Non-pigmented ciliary epithelial cell (primary cell): ENCODE measurements at regions not wholly inside any gene's neighbourhood (a gene's known extent, or its start where the extent isn't known, plus 50 kb on each side); places are given as distances from the start of the nearest gene placed in this dataset.

Experiments used
- DNase-seq: peaks from one replicate; pipeline ENCODE4 v3.0.0-alpha.2; 2010; ENCODE audit warnings: low read depth

DNA sequence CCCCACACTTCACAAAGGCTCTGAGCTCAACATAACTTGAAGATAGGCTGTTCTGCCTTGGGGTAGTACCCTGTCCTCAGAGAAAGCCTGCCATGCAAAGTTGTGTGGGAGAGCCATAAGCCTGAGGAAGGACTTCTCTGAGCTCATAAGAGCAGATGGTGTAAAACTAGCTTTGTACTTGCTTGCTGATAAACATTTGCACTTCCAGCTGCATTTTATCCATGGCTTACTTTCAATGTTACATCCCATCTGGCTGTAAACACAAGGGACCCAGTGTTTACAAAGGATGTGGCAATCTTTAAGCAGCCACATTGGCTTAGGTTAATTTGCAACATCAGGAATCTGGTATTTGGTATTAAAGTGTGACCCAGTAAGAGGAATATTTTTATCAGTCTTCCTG is 258.1 kb downstream of the IPO8 start:
- DNase-seq, result no peak

DNA sequence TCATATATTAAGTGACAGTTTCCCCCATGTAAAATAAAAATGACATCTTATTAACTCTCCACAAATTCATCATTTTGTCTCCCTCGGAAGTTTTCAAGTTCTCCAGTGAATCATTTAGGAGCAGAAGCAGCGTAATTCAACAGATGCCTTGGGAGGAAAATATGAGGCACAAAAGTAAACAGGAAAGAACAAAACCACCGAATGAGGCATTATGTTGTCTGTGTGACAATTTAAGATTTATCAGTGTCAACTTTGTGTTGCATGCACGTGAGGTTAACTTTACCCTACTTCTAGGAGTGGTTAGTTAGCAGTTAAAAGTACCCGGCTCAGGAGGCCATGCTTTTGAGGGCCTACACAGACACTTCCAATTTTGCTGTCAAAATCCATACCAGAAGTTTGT is 258.6 kb downstream of the IPO8 start:
- no peak for DNase-seq

DNA sequence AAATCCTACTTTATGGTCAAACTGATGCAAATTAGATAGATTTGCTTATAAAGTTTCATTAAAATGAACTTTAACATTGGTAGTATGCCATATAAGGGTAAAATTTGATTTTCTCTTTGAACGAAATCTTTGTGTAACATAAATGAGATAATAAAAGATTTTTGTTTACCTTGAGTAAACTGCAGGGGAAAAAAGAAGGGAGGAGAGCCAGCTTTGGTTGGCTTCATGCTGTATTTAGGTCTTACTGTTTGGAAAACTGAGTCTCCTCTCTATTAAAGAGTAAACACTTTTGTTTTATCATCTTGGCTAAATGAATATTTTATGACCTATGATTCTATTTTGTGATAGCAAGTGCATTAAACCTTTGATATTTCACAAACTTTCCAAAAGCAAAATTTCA is 267.6 kb downstream of the IPO8 start:
- no peak for DNase-seq

DNA sequence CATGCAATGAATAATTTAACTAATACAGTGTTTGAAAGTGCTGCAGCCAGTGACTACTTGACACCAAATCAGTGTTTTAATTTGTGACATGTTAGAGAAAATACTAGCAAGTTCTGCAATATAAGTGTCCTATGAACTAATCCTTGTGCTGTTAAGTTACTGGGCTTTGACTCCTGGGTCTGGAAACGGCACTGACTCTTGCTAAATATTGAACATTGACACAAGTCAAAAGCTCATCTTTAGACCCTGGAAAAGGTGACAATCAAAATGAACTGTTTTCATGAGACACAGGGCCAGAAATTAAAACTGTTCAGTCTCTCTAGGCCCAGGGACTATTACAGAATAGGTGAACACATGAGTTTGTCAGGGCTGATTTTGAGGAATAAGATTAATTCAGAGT is 268.1 kb downstream of the IPO8 start:
- DNase-seq, result no peak

DNA sequence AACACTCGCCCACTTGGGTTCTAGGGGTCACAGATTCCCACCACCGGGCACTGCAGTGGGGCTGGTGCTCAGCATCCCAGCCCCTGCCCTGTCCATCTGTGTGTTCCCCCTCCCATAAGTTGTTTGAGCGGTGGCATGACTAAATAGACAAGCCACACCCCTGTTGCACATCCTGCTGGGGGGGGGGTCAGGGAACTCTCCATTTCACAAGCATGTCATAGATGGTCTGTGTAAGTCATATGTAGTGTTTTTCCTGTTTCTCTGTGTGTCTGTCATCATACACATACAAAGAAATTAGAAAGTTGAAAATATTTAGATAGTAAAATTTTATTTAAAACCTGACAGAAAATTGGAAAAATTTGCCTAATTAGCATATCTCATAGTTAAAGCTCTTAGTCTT is 270.2 kb downstream of the IPO8 start:
- DNase-seq, result no peak

DNA sequence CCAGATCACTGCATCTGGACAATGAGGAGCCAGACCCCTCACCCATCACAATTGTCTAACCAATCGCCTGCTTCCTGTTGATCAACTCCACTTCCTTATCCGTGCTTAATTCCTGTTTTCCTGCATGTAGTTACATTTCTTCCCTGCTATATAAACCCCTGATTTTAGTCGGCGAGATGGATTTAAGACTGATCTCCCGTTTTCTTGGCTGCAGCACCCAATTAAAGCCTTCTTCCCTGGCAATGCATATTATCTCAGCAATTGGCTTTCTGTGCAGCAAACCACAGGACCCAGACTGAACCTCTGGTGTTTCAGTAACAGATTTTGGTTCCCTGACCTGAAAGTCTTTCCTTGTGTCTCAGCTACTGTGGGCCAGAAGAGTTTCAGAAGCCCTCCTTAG is 272.3 kb downstream of the IPO8 start:
- no peak for DNase-seq

DNA sequence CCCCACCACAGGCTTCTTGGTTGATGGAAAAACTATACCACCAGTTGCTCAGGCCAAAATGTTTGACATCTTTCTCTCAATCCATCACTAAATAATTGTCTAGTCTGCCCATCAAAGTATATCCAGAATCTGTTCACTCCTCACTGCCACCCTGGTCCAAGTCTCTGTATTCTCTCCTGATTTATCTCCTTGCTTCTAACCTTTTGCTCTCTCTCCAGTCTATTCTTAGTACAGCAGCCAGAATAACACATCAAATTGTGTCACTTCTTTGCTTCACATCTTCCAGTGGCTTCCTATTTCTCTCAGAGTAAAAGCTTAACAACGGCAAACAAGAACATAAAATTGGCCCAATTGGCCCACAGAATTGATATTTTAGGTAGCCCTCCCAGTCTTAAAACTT is 272.8 kb downstream of the IPO8 start:
- DNase-seq, result no peak

DNA sequence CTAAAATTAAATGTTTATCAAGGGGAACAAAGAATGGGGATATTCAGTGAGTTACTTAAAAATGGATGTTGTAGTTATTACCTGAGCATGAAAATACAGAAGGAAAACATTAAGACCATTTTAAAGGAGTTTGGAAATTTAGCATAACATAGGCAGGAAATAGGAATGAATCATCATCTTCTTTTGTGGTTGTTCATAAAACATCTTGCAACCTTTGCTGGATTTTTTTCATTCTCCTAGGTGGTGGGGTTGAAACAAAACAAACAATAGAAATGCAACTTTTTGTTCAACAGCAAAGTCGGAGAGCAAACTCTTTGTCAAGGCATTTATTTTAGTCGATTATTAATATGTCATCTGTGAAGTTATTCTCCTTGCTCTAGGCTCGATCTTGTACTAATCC is 275.1 kb downstream of the IPO8 start:
- DNase-seq, result peak; percentile 22

DNA sequence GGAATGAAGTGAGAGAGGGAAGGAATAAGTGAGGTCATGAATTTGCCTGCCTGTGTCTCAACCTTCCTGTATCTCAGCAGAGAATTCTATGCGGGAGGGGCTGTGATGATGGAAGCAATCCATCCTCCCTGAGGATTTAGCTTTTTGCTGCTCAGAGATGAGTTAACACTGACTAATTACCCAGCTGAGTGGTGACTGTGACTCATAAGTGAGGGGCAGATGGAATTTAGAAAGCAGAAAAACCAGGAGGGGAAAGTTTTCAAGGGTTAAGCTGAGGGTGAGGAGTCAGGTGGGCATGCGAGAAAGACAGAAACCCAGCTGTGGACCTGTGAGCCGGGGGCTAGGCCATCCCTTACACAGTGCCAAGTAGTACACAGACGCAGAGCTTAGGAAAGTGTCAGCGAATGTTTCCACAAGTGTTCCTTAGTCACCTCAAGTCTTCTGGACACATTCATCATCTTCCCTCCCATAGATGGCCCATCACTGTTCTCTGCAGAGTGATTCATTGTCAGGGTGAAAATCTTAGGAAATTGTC is 277.9 kb downstream of the IPO8 start:
- DNase-seq, result peak; percentile 86

DNA sequence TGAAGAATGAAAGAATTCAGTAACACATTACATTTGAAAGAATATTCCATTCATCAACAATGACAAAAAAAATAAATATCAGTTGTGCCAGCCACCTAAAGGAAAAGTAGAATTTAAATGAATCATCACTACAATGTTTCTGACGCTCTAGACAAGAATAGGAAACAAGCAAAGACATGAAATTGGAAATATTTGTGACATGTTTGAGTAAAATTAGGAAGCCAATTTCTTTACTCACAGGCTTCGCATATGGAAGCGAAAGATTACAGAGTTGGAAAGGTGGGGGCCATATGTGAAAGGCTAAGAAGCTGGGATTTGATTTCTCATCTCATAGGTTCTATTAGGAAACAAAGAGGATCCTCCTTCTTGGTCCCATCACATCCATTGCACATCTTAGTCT is 279.0 kb downstream of the IPO8 start:
- no peak for DNase-seq

DNA sequence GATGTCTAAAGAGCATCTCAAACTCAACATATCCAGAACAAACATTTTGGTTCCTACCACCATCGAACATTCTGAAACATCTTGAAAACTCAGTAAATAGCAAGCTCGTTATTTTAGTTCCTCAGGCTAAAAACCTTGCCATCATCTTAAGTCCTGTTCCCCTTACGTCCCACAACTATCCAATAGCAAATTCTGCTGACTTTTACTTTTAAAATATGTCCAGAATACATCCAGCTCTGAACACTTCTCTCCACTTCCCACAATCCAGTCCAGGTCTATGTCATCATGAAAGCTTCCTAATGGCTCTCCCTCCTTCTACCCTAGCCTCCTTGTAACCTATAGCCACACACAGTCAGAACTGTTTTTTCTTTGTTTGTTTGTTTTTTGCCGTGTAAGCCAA is 279.9 kb downstream of the IPO8 start:
- no peak for DNase-seq

DNA sequence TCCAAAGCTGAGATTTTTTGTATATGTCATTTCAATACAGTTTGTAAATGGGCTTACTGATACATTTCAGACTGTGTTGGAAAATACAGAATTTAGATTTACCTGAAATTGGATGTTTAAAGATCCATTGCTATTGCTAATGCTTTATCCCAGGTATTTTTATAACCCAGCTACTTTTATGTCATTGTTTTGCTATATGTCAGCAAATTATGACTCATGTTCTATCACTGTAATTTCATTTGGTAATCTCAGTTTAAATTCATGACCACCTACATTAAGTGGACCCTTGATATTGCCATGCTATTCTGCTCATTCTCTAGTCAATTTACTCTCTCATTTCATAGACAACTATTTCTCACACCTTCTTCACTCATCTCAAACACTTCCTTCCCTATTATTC is 281.2 kb downstream of the IPO8 start:
- DNase-seq, result no peak

DNA sequence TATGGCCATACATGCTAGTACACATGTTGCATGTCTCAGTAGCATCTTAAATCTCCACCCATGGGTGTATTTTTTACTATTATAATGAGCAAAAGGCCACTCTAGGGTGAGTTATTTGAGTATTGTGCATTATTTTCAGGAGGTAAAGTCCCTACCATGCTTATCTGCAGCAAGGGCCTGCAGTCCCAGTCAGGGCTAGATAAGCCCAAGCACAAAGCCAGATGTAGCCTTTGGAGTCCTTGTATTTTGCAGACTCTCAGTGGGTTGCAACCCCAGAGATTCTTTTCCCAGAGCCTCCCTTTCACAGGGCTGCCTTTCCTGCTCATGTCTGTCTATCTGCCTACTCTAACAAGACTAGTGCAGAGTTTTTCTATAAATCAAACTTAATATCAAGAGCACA is 295.3 kb downstream of the IPO8 start:
- no peak for DNase-seq

DNA sequence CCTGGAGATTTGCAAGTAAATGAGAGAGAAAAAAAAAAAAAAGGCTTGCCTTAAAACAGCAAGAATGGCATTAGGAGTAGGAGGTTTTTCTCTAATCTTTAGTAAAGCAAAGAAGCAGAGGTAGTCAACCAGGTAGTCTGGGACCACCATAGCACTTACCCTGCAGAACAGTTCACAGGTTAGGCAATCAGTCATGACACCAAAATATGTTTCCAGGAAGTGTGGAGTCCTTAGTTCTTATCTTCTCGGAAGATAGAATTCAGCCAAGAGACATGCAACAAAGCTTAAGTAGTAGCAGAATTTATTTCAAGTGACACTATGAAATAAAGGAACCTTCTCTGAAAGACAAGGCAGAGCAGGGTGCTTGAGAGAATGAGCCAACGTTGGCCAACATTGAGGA is 295.8 kb downstream of the IPO8 start:
- DNase-seq, result no peak

DNA sequence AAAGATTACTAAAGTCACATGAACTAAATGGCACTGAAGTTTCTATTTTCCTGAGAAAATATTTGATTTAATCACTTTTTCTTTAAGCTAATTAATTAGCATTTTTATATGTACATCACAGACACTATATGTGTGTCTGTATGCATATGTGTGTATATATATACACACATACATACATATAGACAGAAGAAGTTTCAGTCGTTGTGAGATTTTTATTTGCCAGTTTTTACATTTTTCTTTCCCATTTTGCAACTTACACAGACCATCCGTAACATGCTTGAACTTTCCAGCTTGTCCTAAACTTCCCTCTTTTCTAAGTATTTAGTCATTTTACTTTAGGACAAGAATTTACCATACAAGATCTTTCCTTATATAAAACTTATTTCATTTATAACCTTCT is 299.1 kb downstream of the IPO8 start:
- DNase-seq, result no peak

DNA sequence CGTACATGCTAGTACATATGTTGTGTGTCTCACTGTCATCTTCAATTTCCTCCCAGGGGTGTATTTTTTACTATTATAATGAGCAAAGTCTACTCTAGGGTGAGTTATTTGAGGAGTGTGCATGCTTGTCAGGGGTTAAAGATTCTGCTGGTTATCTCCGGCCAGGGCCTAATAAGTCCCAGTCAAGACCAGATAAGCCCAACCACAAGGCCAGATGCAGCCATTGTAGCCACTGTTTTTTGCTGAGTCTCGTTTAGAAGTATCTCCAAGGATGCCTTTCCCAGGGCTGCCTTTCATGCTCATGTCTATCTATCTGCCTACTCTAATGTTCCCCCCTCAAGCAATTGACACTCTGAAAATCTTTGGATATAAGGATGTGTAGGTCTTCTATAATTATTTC is 300.5 kb downstream of the IPO8 start:
- no peak for DNase-seq

DNA sequence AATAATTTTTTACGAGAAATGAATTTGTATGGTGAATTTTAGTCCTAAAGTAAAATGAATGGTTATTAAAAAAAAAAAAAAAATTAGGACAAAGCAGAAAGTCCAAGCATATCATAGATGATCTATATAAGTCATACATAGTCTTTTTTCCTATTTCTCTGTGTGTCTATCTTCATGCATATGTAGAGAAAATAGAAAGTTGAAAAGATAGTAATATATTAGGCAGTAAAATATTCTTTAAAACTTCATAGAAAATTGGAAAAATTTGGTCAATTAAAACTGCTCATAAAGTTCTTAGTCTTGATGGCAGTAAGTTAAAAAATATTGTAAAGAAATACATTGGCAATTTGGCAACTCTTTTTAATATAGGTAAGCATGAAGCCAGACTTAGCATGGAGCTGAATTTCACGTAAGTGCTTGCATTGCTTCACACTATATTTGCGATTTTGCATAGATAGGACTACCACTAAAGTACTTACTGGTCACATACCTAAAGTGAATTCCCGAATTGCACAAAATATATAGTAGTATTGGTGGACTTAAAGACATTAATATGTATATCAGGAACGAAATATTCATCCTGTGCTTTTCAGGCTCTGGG is 303.8 kb downstream of the IPO8 start:
- DNase-seq, result no peak

DNA sequence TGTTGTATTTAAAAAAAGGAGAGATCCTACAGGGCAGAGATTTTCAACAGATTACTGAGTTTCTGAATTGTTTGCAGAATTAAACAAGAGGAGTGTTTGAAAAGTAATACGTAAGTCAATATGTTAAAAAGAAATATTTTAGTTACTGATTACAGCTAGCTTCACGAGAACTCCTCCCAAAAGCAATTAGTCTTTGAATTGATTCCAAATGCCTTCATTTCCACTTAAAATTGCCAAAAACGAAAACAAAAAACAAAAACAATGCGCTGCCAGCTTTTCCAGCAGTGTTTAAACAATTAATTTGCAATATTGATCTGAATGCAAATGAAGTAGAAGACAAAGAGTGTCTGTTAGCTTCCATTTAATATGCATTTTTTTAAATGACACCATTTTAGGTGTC is 310.0 kb downstream of the IPO8 start:
- no peak for DNase-seq

DNA sequence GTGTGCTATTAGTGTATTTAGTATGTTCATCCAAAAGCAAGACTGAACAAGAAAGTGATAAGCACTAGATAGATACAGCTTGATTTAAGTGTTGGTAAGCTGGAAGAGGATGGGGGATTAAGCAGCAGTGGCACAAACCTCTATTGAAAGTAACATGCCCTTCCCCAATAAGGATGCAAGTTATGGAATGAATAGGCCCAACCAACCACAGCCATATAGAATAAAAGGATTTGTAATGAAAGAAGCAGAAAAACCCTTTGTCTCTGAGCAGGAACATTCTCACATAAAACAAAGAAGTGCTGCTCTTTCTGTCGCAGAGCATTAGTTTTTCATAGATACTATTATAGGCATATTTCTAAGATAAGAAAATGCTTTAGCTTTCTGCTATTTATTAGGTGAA is 310.7 kb downstream of the IPO8 start:
- DNase-seq, result no peak

DNA sequence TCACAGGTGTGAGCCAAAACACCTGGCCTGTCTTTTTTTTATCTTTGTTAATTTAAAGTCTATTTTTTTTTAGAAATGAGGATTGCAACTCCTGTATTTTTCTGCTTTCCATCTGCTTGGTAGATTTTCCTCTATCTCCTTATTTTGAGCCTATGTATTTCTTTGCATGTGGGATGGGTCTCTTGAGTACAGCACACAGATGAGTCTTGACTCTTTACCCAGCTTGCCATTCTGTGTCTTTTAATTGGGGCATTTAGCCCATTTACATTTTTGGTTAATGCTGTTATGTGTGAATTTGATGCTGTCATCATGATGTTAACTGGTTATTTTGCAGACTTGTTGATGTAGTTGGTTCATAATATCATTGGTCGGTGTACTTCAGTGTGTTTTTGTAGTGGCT is 317.4 kb downstream of the IPO8 start:
- no peak for DNase-seq

DNA sequence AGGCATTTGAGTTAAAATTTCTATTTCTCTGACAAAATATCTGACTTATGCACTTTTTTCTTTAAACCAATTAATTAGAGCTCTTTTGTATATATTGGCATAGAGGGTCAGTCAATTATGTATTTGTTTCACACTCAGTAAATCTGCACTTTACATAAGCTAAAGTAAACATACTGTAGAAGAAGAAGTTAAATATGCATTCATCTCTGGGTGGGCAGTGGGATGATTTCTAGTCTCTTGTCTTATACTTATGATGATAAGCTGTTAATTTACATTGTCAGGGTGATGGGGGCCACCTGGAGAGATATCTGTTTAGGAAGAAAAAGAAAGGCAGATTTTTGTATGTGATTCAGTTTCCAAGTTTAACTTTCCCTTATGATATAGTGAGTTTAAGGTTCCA is 330.8 kb downstream of the IPO8 start:
- no peak for DNase-seq

DNA sequence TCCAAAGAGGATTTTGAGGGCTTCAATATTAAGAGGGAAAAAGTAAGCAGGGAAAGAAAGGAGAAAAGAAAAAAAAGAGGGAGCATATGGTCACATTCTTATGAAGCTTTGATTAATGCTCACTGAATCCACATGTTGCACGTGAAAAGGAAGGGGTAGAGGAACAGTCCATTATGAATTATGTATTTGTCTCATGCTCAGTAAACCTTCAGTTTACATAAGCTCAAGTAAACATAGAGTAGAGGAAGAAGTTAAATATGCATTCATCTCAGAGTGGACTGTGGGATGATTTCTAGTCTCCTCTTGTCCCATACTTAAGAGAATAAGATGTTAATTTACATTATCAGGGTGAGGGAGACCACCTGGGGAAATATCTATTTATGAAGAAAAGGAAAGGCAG is 334.5 kb downstream of the IPO8 start:
- DNase-seq, result no peak

DNA sequence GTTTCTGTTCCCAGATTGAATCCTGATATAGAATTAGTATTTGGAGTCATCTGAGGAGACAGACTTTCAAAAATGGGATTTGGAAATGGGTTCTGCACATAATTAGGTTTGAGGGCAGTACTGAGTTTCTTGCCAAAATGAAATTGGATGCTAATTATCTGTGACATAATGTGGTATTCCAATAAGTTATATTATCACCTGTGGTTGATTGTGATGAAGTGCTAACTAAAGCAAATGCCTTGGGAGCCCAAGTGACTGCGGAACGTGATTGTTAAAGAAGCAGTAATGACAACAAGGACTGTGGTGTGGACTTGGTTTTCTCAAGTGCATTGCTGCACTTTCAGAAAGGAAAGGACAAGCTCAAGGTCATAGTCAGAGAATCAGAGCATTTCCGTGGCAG is 337.0 kb downstream of the IPO8 start:
- DNase-seq, result no peak

DNA sequence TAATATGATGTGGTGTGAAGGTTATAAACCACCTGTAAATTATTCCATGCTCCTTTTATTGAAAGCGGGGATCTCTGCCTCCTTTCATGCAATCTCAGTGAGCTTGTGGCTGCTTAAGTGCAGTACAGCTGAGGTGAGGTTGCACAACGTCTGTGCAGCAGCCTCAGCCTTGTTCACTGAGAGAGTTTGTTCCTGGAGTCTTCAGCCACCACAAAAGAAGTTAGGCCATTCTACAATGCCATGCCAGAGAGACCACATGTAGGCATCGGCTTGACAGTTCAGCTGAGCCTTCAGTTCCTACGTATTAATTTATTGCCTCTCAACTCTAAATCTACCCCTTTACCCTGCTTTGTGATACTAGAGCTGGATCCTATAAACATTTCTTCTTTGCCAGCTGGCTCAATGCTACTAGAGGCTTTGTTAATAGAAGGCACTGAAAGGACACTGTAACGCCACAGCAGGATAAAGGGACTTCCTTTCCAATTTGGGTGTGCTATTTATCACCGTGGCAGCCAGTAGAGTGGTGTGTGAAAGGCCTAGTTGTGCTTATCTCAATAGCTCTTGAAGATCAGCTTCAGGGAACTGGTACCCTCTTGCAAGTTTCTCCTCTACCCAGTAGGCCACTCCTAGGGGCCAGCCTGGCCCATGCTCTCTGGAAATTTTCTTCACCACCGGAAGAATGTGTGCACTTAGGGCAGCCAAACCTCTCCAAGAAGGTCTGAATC is 337.7 kb downstream of the IPO8 start:
- DNase-seq, result no peak
